Gastroesophageal sphincter (tissue), 4 donors: ENCODE measurements at regions not wholly inside any gene's neighbourhood (a gene's known extent, or its start where the extent isn't known, plus 50 kb on each side); places are given as distances from the start of the nearest gene placed in this dataset.

Experiments
- ATAC-seq: fragments of 150-250 bp; one replicate; pipeline ENCODE4 v1.9.1; 2016; ENCODE audit warnings: mild to moderate bottlenecking, moderate library complexity
- H3K27ac ChIP-seq, 4 donors: fragments of 200-600 bp; sonication (generic) in 3 of 4; 1 replicate in 3 of 4; 2 replicates in 1 of 4; pipeline ENCODE4 v1.5.1; 2016 to 2019
- H3K27me3 ChIP-seq: fragments of 200-600 bp; sonication (generic); one replicate; pipeline ENCODE4 v1.5.1; 2019
- H3K36me3 ChIP-seq, 2 donors: fragments of 200-600 bp; sonication (generic); one replicate each; pipeline ENCODE4 v1.5.1; 2019; ENCODE audit warnings: control low read depth in 1 of 2
- H3K4me1 ChIP-seq, 3 donors: fragments of 200-600 bp; sonication (generic); 1 replicate in 2 of 3; 2 replicates in 1 of 3; pipeline ENCODE4 v1.5.1; 2016 to 2019; ENCODE audit warnings: control low read depth in 2 of 3
- H3K4me3 ChIP-seq, 2 donors: fragments of 200-600 bp; sonication (generic); one replicate each; pipeline ENCODE4 v1.5.1; 2019; ENCODE audit warnings: mild to moderate bottlenecking in 1 of 2, moderate library complexity in 1 of 2
- H3K9me3 ChIP-seq, 3 donors: fragments of 200-600 bp; sonication (generic); one replicate each; pipeline ENCODE4 v1.5.1; 2017 to 2019; ENCODE audit warnings: control low read depth in 2 of 3
- CTCF ChIP-seq, 4 experiments: fragments of 200-600 bp in 2 of 4; fragments of 450-650 bp in 2 of 4; sonication (generic) in 1 of 4; IDR thresholded peaks; one replicate each; pipeline ENCODE4 v1.5.1; 2017 to 2019; ENCODE audit warnings: antibody characterized with exemption in 4 of 4, mild to moderate bottlenecking in 2 of 4, moderate library complexity in 2 of 4
- EP300 ChIP-seq: sonication (generic); formaldehyde crosslinking; IDR thresholded peaks from one replicate; pipeline ENCODE4 v1.6.1; 2017; ENCODE audit warnings: antibody characterized with exemption, mild to moderate bottlenecking
- POLR2A ChIP-seq, 2 donors: fragments of 450-650 bp; IDR thresholded peaks; one replicate each; pipeline ENCODE4 v1.6.1; 2017; ENCODE audit warnings: antibody characterized with exemption in 2 of 2, mild to moderate bottlenecking in 2 of 2, moderate library complexity in 1 of 2
- POLR2AphosphoS5 ChIP-seq: sonication (generic); formaldehyde crosslinking; IDR thresholded peaks from one replicate; pipeline ENCODE4 v1.6.1; 2017; ENCODE audit warnings: antibody characterized with exemption
- WGBS, 2 donors: methylation state at CpG; one replicate each; pipeline ENCODE4 v1.1.5; 2018; ENCODE audit warnings: low coverage in 1 of 2; 5-methylcytosine and 5-hydroxymethylcytosine counted together

GRCh38 chrY:8536277-8536676, 801.0 kb upstream of the TSPY4 start:
- no peak for ATAC-seq
- no peaks in the 10 kb centered on the region for H3K9me3 ChIP-seq
- no peak overlapping the region for H3K27ac ChIP-seq
- no peak overlapping the region for H3K4me3 ChIP-seq
- no peaks in the 10 kb centered on the region for H3K27me3 ChIP-seq
- TF ChIP-seq EP300: no peak
- TF ChIP-seq CTCF (IDR thresholded peaks at IDR 0.05): no peak
- TF ChIP-seq POLR2AphosphoS5: no peak
- TF ChIP-seq POLR2A (IDR thresholded peaks at IDR 0.05): no peak
- WGBS, 2 donors: no CpG with 5 or more reads among the region's 2 CpGs
- H3K4me1 ChIP-seq: no peaks in the 10 kb centered on the region
- no peaks in the 10 kb centered on the region for H3K36me3 ChIP-seq

GRCh38 chrY:8541306-8541705, 796.0 kb upstream of the TSPY4 start:
- no peaks in the 10 kb centered on the region for H3K4me1 ChIP-seq
- no peak for TF ChIP-seq CTCF (IDR thresholded peaks at IDR 0.05)
- TF ChIP-seq EP300: no peak
- no peak for TF ChIP-seq POLR2A (IDR thresholded peaks at IDR 0.05)
- no peak for TF ChIP-seq POLR2AphosphoS5
- H3K27ac ChIP-seq: no peak overlapping the region
- H3K9me3 ChIP-seq: no peaks in the 10 kb centered on the region
- H3K36me3 ChIP-seq: no peaks in the 10 kb centered on the region
- no peak overlapping the region for H3K4me3 ChIP-seq
- ATAC-seq: no peak
- H3K27me3 ChIP-seq: no peaks in the 10 kb centered on the region
- 80% methylated on average over 1 of the region's 4 CpGs; no CpG with 5 or more reads in 1 of the 2 donors for WGBS, 2 donors

GRCh38 chrY:8544715-8545114, 792.5 kb upstream of the TSPY4 start:
- TF ChIP-seq POLR2AphosphoS5 (no peak), CTCF (IDR thresholded peaks at IDR 0.05) (no peak), EP300 (no peak), POLR2A (IDR thresholded peaks at IDR 0.05) (no peak)
- no peaks in the 10 kb centered on the region for H3K4me1 ChIP-seq
- no peaks in the 10 kb centered on the region for H3K9me3 ChIP-seq
- ATAC-seq: no peak
- H3K27me3 ChIP-seq: no peaks in the 10 kb centered on the region
- H3K4me3 ChIP-seq: no peak overlapping the region
- 22% methylated on average over 2 of the region's 2 CpGs; no CpG with 5 or more reads in 1 of the 2 donors for WGBS, 2 donors
- H3K36me3 ChIP-seq: no peaks in the 10 kb centered on the region
- no peak overlapping the region for H3K27ac ChIP-seq

GRCh38 chrY:8547931-8548330, 789.3 kb upstream of the TSPY4 start:
- Histone ChIP-seq H3K4me3 (no peak overlapping the region), H3K27ac (no peak overlapping the region), H3K4me1 (no peaks in the 10 kb centered on the region), H3K27me3 (no peaks in the 10 kb centered on the region), H3K9me3 (no peaks in the 10 kb centered on the region), H3K36me3 (no peaks in the 10 kb centered on the region)
- no peak for ATAC-seq
- no peak for TF ChIP-seq CTCF (IDR thresholded peaks at IDR 0.05)
- no peak for TF ChIP-seq EP300
- no peak for TF ChIP-seq POLR2AphosphoS5
- TF ChIP-seq POLR2A (IDR thresholded peaks at IDR 0.05): no peak

GRCh38 chrY:8551323-8551722, 785.9 kb upstream of the TSPY4 start:
- WGBS, 2 donors: no CpG with 5 or more reads among the region's 2 CpGs

More at GRCh38 chrY:8551323-8551722, 785.9 kb upstream of the TSPY4 start:
- ATAC-seq: no peak
- no peaks in the 10 kb centered on the region for H3K27me3 ChIP-seq
- no peaks in the 10 kb centered on the region for H3K9me3 ChIP-seq
- H3K27ac ChIP-seq: no peak overlapping the region
- H3K4me3 ChIP-seq: no peak overlapping the region
- TF ChIP-seq POLR2AphosphoS5: no peak
- TF ChIP-seq CTCF (IDR thresholded peaks at IDR 0.05): no peak
- no peak for TF ChIP-seq EP300
- TF ChIP-seq POLR2A (IDR thresholded peaks at IDR 0.05): no peak
- no peaks in the 10 kb centered on the region for H3K4me1 ChIP-seq
- H3K36me3 ChIP-seq: no peaks in the 10 kb centered on the region
